Medulla oblongata (tissue), 1 donor: ENCODE measurements at regions not wholly inside any gene's neighbourhood (a gene's known extent, or its start where the extent isn't known, plus 50 kb on each side); places are given as distances from the start of the nearest gene placed in this dataset.
A peak's percentile ranks its signal among the peaks of the same experiment; 100 is the strongest.
"Not testable (repeated sequence)": the region's sequence is repeated elsewhere in the genome, so short reads cannot be mapped to it uniquely, and the experiment has no call there.

ENCODE experiments used
- DNase-seq: peaks from one replicate; pipeline ENCODE4 v3.0.0-alpha.2; 2015; ENCODE audit errors: extremely low spot score

DNA sequence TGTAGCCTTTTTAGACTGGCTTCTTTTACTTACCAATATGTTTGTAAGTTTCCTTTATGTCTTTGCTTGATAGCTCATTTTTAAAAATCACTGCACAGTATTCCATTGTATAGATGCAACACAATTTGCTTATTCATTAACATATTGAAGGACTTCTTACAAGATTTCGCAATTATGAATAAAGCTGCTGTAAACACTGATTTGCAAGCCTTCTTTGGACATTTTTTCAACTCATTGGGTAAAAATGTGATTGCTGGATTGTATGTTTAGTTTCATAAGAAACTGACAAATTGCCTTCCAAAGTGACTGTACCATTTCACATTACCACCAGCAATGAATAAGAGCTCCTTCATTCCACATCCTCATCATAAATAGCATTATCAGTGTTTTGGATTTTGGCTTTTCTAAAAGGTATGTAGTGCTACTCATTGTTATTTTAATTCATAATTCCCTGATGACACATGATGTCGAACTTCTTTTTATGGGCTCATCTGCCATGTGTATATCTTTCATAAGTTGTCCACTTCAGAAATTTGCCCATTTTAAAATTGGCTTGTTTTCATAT, 80.7 kb downstream of the TFAP2B start:
- no peak for DNase-seq

DNA sequence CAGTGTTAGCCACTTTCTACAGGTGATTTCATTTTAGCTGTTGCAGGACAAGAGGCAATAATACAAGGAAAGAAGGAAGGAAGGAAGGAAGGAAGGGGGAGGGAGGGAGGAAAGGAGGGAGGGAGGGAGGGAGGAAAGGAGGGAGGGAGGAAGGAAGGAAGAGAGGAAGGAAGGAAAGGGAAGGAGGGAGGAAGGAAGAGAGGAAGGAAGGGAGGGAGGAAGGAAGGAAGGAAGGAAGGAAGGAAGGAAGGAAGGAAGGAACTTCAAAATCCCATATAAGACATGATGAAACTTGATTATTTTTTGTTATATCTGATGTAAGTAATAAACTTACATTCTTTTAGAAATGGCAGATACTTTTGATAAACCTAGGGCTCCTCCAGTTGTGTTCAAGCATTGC, 83.6 kb downstream of the TFAP2B start:
- no peak for DNase-seq

DNA sequence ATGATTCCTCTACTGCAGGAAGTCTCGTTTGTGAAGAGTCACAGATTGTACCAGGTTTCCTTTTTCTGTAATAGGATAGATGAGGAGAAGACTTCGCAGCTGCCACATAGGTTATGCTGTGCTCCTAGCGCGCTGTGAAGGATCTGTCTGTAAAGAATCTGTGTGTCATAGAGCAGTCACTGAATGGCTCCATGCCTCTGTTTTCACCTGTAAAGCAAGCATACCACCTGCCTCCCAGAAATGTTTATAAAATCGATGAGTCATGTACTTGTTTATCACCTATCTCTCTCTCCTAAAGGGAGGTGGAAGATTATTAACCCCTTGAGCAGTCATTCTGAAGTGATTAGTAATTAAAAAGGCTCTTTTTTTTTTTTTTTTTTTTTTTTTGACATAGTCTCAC, 86.6 kb downstream of the TFAP2B start:
- no peak for DNase-seq

DNA sequence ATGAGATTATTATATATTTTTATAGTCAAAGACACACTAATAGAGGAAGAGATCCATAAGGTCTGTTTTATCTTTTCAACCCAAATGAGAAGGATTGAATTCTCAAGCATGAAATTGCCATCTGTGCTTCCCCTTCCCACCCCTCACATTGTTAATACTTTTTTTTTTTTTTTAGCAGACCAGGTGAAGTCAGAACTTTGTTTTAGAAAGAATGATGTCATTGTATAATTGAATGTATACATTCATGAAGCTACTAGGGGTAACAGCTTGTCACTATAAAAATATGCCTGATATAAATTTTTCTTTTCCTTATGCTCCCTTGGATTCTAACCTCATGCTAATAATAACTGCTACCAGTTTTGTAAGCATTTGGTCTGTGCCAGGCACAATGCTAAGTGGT, 88.9 kb downstream of the TFAP2B start:
- no peak for DNase-seq

DNA sequence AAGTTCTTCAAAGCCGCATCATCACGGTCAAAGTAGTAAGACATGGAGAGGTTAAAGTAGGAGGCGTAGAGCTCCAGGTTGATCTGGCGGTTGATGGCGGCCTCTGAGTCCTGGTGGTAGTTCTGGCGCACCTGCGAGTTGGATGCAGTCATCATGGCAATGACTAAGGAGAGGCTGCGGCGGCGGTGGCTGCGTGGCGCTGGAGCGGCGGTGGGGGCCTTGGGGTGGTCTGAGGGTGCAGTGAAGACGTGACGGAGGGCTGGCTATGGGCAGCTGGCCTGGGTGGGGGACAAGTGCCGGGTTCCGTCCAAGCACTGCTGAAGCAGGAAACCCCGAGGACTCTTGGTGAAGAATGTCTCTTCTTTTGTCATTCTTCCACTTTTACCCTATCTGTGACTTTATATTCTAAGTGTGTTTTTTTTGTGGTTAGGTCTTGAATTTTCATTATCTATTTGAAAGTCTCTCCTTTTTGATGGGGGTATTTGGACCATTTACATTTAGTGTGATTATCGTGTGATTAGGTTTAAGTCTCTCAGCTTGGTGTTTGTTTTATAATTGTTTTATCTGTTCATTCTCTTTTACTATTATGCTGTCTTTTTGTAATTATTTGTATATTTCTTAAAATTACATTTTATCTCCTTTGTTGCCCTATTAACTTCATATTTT, 94.6 kb downstream of the TFAP2B start:
- DNase-seq, result no peak

DNA sequence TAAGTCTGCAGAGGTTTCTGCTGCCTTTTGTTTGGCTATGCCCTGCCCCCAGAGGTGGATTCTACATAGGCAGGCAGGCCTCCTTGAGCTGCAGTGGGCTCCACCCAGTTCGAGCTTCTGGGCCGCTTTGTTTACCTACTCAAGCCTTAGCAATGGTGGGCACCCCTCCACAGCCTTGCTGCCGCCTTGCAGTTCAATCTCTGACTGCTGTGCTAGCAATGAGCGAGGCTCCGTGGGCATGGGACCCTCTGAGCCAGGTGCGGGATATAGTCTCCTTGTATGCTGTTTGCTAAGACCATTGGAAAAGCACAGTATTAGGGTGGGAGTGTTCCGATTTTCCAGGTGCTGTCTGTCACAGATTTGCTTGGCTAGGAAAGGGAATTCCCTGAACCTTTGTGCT, 102.7 kb downstream of the TFAP2B start:
- not testable (repeated sequence) for DNase-seq

DNA sequence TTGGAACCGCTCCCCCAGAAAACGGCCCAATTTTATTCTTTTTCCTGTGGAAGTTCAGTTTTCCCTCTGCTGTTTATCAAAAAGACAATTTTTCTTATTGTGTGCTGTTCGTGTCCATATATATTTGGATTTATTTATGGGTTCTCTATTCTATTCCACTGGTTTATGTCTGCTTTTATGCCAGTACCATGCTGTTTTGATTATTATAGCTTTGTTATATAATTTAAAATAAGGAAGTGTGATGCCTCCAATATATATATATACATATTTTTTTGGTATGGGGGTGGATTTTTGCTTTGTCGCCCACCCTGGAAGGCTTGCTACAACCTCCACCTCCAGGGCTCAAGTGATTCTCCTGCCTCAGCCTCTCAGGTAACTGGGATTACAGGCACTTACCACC, 103.3 kb downstream of the TFAP2B start:
- no peak for DNase-seq

DNA sequence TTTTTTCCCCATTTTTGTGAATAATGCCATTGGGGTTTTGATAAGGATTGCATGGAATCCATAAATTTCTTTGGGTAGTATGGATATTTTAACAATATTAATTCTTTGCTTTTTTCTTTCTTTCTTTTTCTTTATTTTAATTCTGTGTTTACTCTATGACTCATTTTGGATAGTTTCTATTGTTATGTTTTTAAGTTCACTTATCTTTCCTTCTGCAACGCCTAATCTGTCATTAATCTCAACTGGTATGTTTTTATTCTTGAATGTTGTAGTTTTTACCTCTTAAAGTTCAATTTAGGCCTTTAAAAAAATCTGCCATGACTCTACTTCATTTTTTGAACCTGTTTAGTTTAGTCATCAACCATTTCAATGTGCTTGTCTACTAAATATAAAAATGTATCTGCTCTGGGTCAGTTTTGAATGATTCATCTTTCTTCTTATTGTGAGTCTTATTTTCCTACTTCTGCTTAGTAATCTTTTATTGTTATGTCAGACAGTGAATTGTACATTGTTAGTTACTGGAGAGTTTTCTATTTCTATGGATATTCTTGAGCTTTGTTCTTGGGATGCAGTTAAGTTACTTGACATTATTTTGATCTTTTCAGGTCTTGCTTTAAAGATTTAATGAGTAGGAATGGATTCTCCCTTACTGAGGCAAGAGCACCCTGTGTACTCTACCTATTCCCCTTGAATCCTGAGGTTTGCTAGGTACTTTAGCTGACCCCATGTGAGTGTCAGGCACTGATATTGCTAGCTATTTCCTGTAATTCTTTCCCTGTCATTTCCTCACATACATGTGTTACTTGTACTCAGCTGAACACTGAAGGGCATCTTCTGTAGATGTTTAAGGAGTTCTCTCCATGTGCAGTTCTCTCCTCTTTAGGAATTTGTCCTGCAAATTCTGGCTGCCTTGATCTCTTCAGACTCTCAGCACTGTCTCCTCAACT, 104.2 kb downstream of the TFAP2B start:
- DNase-seq, result no peak

DNA sequence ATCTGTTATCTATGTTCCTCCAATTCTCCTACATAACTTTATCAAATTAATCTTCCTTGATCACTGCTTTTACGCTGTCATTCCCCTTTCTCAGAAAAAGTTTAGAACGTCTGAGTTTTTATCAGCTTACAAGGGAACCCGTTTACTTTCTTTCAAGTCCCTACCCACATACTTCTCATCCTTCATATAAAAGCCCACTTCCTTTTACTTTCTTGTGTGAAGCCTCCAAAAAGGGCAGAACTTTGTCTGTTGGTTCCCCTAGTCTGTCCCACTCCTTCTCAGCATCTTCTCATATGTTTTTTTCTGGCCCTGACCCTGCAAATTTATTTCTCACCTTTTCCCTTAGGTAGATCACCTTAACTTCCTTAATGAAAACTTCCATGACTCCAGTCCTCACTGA, 106.1 kb downstream of the TFAP2B start:
- no peak for DNase-seq

DNA sequence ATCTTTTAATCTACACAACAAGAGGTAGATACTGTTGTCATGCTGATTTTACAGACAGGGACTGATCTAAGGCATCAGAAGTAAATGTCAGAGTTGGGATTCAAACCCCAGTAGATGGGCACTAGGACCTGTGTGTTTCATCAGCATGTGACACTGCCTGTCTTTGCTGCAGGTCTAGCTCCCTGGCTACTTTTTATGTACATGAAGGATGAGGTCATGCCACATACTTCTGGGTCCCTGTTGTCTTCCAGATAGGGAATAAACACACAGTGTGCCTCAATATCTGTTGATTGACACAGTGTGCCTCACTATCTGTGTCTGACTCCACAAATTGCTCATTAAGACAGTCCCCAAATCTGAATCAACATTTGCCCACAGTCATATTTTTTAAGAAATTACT, 106.9 kb downstream of the TFAP2B start:
- no peak for DNase-seq

DNA sequence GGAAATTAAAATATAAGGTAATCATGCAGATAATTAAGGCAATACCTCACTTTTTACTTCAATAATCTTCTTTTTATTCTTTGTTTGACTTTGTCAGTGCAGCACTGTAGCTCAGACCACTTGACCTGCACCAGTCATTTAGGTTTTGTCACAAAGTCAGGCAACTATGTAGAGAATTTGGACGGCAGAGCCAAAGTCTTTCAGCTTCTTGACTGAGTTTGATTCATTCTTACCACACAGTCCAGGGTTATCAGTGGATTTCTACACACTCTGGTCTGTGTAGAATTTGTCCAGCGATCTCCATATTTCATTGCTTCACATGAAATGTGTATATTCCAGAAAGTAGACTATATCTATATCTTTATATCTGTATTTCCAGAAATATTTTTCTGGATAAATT, 107.3 kb downstream of the TFAP2B start:
- DNase-seq, result no peak

DNA sequence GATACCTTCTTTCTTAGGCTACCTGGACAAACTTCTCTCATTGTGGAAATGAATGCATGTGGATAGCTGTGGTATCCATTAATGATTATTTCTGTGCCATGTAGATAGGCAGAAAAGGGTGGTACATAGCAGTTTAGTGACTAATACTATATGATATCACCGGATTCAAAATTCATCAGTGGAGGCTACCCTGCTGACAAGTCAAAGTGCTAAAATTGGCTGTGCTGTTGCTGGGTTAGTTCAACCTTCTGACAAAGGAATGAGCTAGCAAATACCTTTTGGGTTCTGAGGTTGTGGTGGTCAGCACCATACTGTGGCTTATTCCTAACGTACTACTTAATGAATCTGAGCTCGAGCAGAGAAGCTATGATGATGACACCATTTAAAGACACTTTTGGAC, 109.1 kb downstream of the TFAP2B start:
- DNase-seq, result no peak

DNA sequence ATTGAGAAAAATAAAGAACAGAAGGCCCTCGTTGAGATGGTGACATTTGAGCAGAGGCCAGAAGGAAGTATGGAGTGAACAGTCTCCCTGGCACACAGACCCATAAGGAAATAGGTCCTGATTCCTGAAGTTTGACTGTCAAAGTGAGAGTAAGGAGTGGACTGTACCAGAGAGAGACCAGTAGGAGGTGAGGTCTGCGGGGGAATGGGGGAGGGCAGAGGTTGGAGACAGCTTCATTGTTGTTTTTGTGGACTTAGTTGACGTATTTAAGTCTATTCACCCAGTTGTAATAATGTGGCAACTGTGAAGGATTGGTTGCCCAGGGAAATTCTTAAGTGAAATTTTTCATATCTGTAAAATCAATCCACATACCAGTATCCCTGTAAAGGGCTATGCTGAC, 110.7 kb downstream of the TFAP2B start:
- no peak for DNase-seq

DNA sequence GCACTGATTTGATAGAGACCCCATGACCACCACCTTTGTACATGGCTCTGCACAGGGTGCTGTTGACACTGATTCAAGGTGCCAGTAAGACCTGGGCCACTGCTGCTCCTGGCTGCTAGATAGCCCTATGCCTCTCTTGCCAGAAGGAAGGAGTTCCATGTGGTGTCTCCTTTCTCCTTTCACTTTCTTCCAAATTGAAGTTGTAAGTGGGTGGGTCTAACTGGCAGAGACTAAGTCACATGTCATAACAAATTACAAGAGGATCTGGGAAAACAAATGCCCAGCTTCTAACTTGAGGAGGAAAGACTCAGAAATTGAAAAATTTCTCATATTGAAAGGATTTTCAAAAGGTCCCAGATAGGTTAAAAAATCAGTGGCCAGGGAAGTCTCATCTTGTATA, 116.8 kb downstream of the TFAP2B start:
- DNase-seq, result no peak

DNA sequence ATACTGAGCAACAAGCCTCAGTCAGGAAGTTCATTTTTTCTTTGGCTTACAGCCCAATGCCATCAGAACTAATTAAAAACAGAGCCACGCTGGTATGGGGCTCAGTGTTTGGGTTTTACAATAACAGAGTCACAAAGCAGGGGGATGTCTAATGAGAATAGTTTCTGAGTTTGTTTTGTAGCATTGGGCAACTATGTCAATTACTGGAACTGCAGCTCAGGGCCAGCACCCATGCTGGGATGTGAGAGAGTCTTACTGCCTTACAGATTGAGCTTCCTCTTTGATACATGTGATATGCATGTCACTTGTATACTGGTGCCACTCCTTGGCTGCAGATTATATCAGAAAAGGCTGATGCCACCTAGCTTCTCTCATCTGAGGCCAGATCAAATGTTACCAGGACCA, 117.6 kb downstream of the TFAP2B start:
- peak; percentile 27 for DNase-seq

DNA sequence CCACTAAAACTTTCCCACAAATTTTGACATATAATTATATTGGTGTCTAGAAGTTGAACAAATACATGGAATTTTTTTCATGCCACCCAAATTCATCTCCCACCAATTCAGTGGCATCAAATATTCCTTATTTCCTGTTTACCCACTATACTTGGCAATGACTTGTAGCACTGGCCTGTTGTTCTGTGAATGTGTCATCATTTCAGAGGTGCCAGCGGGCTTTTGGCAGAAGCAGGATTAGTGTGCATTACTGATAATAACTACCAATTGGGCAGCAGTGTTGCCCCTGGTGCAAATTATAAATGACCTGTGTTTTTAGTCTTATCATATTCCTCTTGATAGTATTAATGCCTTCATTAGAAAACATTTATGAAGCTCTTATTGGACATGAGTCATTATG, 121.3 kb downstream of the TFAP2B start:
- no peak for DNase-seq

DNA sequence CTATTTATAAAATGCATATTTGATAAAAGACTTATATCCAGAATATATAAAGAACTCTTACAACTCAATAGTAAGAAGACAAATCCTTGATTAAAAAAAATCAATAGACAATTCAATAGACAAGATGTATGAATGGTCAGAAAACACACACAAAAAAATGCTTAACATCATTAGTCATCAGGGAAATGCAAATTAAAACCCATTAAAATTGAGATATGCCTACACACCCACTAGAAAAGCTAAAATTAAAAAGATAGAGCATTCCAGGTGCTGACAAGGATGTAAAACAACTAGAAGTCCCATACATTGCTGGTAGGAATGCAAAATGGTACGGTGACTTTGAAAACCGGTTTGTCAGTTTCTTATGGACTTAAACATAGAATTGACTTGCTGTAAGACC, 127.1 kb downstream of the TFAP2B start:
- no peak for DNase-seq

DNA sequence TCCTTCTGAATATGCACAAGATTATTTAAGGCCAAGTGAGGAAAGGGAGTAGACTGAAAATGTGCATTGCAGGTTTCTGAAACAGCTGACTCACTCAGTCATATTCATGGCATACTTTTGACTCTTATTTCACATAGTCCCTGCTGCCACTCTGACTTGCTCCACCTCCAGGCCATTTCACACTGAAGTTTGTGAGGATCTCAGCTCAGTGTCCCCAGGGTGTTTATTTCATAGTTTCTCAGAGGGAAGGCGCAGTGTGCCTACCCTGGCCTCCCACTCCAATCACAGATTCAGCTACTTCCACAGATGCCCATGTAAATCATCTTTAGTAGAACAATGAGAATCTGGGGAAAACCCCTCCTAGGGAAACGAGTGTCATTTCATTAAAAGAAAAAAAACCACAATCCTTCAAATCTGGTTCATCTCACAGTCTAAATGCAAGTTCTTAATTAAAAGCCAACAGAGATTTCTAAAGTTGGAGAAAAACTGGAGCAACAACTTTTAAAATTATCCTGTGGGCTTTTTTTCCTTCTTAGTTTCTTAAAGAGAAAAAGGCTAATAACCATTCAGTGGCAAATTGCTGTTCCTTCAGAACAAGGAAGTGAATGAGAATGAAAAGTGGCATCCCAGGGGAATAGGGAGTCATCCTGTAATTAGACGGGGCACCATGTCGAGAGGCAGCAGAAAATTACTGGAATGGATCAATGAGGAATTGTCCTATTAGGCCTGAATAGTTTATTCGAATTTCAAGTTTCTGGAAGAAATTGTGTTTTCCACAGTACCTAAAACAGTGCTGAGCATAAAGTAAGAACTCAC, 133.6 kb downstream of the TFAP2B start:
- no peak for DNase-seq

DNA sequence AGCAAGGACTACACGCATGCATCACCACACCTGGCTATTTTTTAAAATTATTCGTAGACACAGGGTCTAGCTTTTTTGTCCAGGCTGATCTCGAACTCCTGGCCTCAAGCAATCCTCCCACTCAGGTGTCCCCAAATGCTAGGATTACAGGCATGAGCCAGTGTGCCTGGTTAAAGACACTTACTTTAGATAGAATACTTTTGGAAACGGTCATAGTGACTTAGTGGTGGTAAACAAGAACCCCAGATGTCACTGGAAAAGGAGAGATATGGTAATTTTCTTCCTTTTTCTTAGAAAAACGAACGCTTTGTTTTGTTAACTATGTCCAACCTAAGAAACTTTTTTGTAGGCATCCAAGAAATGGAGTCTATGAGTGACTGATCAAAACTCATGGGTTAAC, 137.3 kb downstream of the TFAP2B start:
- DNase-seq, result no peak

DNA sequence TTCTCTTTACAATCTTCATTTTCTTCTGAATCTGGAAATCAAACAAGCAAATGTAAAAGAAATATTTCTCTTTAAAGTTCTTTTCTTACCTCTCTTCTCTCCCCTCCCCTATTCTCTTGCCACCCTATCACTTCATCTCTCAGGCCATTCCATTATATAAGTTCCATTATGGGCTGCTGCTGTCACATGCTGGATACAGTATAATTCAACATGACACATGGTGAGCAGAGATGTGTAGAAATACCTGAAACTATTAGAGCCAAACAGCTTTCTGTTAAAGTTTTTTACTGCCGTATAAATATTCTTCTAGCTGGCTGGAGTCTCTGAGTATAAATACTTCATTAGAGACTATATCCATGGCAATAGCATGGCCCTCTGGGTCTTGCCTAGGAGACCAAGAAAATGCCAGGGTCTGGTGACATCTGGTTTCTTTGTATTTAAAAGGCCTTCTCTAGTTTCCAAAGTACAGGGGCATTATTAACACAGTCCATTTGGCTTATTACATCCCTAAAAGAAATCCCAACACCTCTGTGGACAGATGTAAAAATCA, 139.6 kb downstream of the TFAP2B start:
- no peak for DNase-seq

DNA sequence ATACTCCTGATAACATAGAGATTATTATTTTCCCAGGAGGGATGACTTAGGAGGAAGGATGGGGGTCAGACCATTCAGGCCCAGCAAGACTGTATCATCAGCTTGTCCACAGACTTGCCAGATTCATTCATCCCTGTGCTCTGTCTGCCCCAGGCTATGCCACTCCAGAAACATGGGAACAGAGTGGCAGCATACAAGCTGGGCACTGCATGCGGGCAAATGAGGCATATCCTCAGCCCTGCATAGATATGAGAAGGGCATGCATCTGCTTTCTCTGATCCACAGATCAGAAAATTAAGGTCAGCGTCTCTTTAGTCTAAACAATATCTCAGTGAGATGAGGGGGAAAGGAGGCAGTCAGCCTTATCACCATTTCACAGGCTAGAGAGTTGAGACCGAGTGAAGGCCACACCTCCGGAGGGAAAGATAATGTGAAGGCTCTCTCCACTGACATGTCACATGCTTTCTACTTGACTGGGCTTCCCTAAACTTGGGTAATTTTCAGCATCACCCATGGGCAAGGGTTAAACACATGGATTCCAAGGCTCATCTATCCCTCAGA, 140.5 kb downstream of the TFAP2B start:
- DNase-seq, result no peak
